GM12873 (cell line): ENCODE measurements at regions not wholly inside any gene's neighbourhood (a gene's known extent, or its start where the extent isn't known, plus 50 kb on each side); places are given as distances from the start of the nearest gene placed in this dataset.

ENCODE experiments used
- CTCF ChIP-seq: IDR thresholded peaks from 2 replicates; pipeline ENCODE4 v1.5.1; 2012; ENCODE audit warnings: low read depth, mild to moderate bottlenecking, moderate library complexity, low read length, control low read depth; ENCODE audit not compliant: insufficient read depth; ENCODE audit errors: missing control alignments

- TF ChIP-seq CTCF = no peak
These were observed 117.5 kb downstream of the DACT1 start for GRCh38 chr14:58755031-58755925.

- no peak for TF ChIP-seq CTCF
These were observed 122.4 kb downstream of the DACT1 start for GRCh38 chr14:58760121-58760520.

GRCh38 chr14:58762629-58763028 lies 124.9 kb downstream of the DACT1 start:
- TF ChIP-seq CTCF = no peak

- TF ChIP-seq CTCF = no peak
These were observed 125.4 kb downstream of the DACT1 start for GRCh38 chr14:58763210-58763609.

GRCh38 chr14:58765418-58765831 lies 127.7 kb downstream of the DACT1 start:
- TF ChIP-seq CTCF = no peak

- no peak for TF ChIP-seq CTCF
These were observed 128.1 kb downstream of the DACT1 start for GRCh38 chr14:58765843-58766242.

GRCh38 chr14:58769011-58769643 lies 131.4 kb downstream of the DACT1 start:
- no peak for TF ChIP-seq CTCF
